MG63 (cell line): ENCODE measurements at regions not wholly inside any gene's neighbourhood (a gene's known extent, or its start where the extent isn't known, plus 50 kb on each side); places are given as distances from the start of the nearest gene placed in this dataset.
"Not testable (repeated sequence)": the region's sequence is repeated elsewhere in the genome, so short reads cannot be mapped to it uniquely, and the experiment has no call there.

Experiments used
- DNase-seq: peaks from one replicate; pipeline ENCODE4 v3.0.0-alpha.2; 2020
- H3K27me3 ChIP-seq: fragments of 250-450 bp; sonication (Bioruptor Pico); 2 replicates; pipeline ENCODE4 v1.5.1; 2020; ENCODE audit warnings: mild to moderate bottlenecking, moderate library complexity
- H3K36me3 ChIP-seq: fragments of 250-450 bp; sonication (Bioruptor Pico); 2 replicates; pipeline ENCODE4 v1.5.1; 2020; ENCODE audit warnings: mild to moderate bottlenecking, moderate library complexity
- H3K4me3 ChIP-seq: fragments of 250-450 bp; sonication (Bioruptor Pico); 2 replicates; pipeline ENCODE4 v1.5.1; 2020; ENCODE audit warnings: mild to moderate bottlenecking, moderate library complexity
- H3K9me3 ChIP-seq: fragments of 250-450 bp; sonication (Bioruptor Pico); 2 replicates; pipeline ENCODE4 v1.5.1; 2020; ENCODE audit warnings: mild to moderate bottlenecking, moderate library complexity

- H3K4me3 ChIP-seq, result no peak overlapping the region
- H3K27me3 ChIP-seq, result no peaks in the 10 kb centered on the region; the same call in 1 of the 2 replicates
- H3K9me3 ChIP-seq, result no peaks in the 10 kb centered on the region
- no peak for DNase-seq
- H3K36me3 ChIP-seq, result no peaks in the 10 kb centered on the region
Observed at GRCh38 chr10:131554821-131555220, 243.3 kb upstream of the TCERG1L start.

- Histone ChIP-seq H3K27me3 (no peaks in the 10 kb centered on the region; the same call in 1 of the 2 replicates), H3K9me3 (no peaks in the 10 kb centered on the region), H3K4me3 (no peak overlapping the region), H3K36me3 (no peaks in the 10 kb centered on the region)
- no peak for DNase-seq
Observed at GRCh38 chr10:131555406-131555805, 243.9 kb upstream of the TCERG1L start.

- H3K27me3 ChIP-seq, result no peaks in the 10 kb centered on the region; the same call in 1 of the 2 replicates
Observed at GRCh38 chr10:131556061-131556896, 244.8 kb upstream of the TCERG1L start.

GRCh38 chr10:131556897-131557495, 245.5 kb upstream of the TCERG1L start:
- H3K9me3 ChIP-seq, result no peaks in the 10 kb centered on the region
- DNase-seq, result no peak
- H3K27me3 ChIP-seq, result no peaks in the 10 kb centered on the region; the same call in 1 of the 2 replicates
- H3K4me3 ChIP-seq, result no peak overlapping the region
- no peaks in the 10 kb centered on the region for H3K36me3 ChIP-seq

More at GRCh38 chr10:131556061-131556896, 244.8 kb upstream of the TCERG1L start:
- no peak for DNase-seq
- no peaks in the 10 kb centered on the region for H3K9me3 ChIP-seq
- H3K4me3 ChIP-seq, result no peak overlapping the region
- H3K36me3 ChIP-seq, result no peaks in the 10 kb centered on the region

GRCh38 chr10:131557956-131558355, 246.4 kb upstream of the TCERG1L start:
- not testable (repeated sequence) for H3K27me3 ChIP-seq, DNase-seq, H3K4me3 ChIP-seq, H3K9me3 ChIP-seq, H3K36me3 ChIP-seq

DNA sequence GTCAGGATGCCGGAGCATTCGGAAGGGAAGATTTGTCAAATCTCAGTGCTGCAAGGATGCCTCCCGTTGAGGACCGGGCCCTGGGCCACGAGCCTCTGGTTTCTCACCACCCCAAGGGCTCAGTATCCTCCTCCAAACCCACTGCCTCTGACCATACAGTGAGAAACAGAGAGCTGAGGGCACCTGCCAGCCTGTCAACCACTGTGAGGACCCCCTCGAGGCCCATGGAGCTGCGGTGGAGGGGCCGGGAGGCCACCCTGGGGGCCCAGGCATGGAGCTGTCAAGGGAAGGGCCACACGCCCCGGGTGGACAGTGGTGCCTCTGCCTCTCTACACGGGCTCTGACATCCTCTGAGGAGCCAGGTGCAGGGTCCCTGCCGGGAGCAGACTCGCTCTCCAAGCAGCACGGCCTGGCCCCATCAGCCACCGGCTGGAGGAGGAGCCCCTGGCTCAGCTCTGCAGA, 248.0 kb upstream of the TCERG1L start:
- no peaks in the 10 kb centered on the region for H3K36me3 ChIP-seq
- no peaks in the 10 kb centered on the region; the same call in 1 of the 2 replicates for H3K27me3 ChIP-seq
- no peaks in the 10 kb centered on the region for H3K9me3 ChIP-seq
- no peak for DNase-seq
- H3K4me3 ChIP-seq, result no peak overlapping the region

GRCh38 chr10:131560166-131560565, 248.6 kb upstream of the TCERG1L start:
- Histone ChIP-seq H3K9me3 (no peaks in the 10 kb centered on the region), H3K36me3 (no peaks in the 10 kb centered on the region), H3K4me3 (no peak overlapping the region), H3K27me3 (no peaks in the 10 kb centered on the region; the same call in 1 of the 2 replicates)
- no peak for DNase-seq

- no peak overlapping the region for H3K4me3 ChIP-seq
- no peaks in the 10 kb centered on the region for H3K36me3 ChIP-seq
- no peaks in the 10 kb centered on the region; the same call in 1 of the 2 replicates for H3K27me3 ChIP-seq
- no peak for DNase-seq
- no peaks in the 10 kb centered on the region for H3K9me3 ChIP-seq
Observed at GRCh38 chr10:131560706-131561355, 249.3 kb upstream of the TCERG1L start.

GRCh38 chr10:131561897-131562296, 250.4 kb upstream of the TCERG1L start:
- Histone ChIP-seq H3K9me3 (no peaks in the 10 kb centered on the region), H3K36me3 (no peaks in the 10 kb centered on the region), H3K27me3 (no peaks in the 10 kb centered on the region; the same call in 1 of the 2 replicates), H3K4me3 (no peak overlapping the region)
- DNase-seq, result no peak

GRCh38 chr10:131563411-131563810, 251.9 kb upstream of the TCERG1L start:
- H3K4me3 ChIP-seq, result no peak overlapping the region
- H3K36me3 ChIP-seq, result no peaks in the 10 kb centered on the region
- H3K27me3 ChIP-seq, result no peaks in the 10 kb centered on the region
- DNase-seq, result no peak
- no peaks in the 10 kb centered on the region for H3K9me3 ChIP-seq

DNA sequence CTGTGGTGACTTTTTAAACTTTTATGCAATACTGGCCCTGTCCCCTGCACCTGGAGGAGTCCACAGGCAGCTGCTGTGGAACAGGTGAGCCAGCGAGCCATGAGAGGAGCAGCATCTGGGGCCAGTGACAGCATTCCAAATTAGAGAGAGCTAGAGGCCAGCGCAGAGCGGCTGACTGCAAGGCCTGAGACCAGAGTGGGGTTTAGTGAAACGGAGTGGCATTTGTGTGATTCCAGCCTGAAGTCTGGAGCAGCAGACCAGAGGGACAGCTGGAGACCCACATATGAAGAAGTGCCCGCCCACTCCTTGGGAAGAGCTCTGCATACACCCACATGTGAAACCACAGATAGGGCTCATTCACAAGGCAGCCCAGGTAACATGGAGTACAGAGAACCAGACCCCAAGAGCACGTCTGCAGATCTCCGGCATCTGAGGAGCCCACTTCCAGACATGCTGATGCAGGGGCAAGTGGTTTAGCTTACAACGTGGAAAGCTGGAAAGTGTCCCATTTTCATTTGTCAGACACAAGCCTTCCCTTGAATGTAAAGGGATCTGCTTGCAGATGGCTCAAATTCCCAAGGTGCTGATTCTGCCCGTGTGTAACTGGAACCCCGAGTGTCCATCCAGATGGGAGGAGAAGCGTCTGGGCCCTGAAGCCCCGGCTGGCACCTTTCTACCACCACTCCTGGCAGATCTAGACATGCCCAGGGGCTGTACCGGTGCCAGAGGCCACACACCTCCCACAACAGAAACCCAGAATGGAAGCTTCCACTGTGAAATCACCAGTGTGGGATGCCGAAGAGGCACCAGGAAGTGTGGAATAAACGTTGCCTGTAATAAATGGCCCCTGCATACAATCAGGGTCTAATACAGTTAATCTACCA, 256.0 kb upstream of the TCERG1L start:
- no peaks in the 10 kb centered on the region for H3K9me3 ChIP-seq
- H3K4me3 ChIP-seq, result no peak overlapping the region
- DNase-seq, result no peak
- no peaks in the 10 kb centered on the region for H3K36me3 ChIP-seq
- H3K27me3 ChIP-seq, result no peaks in the 10 kb centered on the region

GRCh38 chr10:131568866-131569265, 257.3 kb upstream of the TCERG1L start:
- Histone ChIP-seq H3K27me3 (no peaks in the 10 kb centered on the region), H3K9me3 (no peaks in the 10 kb centered on the region)

DNA sequence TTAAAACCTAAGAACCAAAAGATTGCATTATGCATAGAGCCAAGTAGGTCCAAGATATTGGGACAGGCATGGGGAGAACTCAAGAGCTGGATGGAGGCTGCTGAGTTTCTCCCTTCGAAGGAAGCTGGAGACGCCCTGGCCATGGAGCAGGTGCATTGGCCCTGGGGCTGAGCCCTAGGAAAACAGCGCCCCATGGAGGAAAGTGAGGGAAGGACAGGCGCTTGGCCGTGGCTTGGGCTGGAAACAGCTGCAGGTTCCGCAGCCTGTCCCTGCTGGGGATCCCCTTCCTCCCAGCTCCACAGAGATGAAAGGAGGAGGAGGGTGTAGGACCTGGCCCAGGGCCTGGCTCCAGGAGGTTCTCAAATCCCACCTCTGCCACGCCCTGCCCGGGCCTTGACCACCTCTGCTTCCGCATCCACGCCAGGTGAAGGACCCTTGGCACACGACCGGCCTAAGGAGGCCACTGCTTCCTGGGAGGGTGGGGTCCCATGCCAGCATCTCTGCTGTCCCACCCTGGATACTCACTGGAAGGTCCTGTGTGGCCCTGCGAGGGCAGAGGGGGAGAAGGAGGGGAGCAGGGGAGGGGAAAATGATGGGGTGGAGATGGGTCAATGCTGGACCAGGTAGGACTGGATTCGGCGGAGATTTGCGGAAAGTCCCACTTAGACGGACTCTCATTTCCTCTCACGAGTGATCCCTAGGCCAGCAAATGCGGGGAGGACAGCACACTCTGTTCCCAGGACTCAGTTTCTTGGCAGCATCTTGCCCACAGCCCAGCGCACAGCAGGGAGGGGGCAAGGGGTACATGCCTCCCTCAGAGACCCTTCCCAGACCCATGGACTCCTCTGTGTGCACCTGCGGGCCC, 258.6 kb upstream of the TCERG1L start:
- Histone ChIP-seq H3K27me3 (no peaks in the 10 kb centered on the region), H3K9me3 (no peaks in the 10 kb centered on the region)

More at GRCh38 chr10:131568866-131569265, 257.3 kb upstream of the TCERG1L start:
- H3K4me3 ChIP-seq, result no peak overlapping the region
- no peak for DNase-seq
- no peaks in the 10 kb centered on the region for H3K36me3 ChIP-seq

GRCh38 chr10:131570716-131571307, 259.3 kb upstream of the TCERG1L start:
- Histone ChIP-seq H3K27me3 (no peaks in the 10 kb centered on the region), H3K36me3 (no peaks in the 10 kb centered on the region), H3K9me3 (no peaks in the 10 kb centered on the region), H3K4me3 (no peak overlapping the region)
- no peak for DNase-seq

More for the DNA sequence above, 258.6 kb upstream of the TCERG1L start:
- H3K36me3 ChIP-seq, result no peaks in the 10 kb centered on the region
- H3K4me3 ChIP-seq, result no peak overlapping the region
- DNase-seq, result no peak

DNA sequence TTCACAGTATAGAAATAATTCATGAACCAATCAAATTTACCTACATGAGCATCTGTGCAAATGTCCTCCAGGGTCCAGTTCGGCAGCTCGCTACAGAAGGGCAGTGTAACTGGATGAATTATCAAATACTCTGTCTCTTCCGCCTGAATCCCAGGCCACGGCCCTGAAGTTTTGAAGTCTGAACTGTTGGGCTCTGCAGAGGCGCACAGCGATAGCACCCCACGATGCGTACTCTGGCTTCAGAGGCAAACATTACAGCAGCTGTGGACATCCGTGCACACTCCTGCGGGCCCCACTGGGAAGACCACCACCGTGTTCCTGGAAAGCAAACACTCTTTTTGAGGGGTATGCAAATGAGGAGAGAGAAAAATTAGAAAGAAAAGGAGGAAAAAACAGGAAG, 259.8 kb upstream of the TCERG1L start:
- H3K4me3 ChIP-seq, result no peak overlapping the region
- no peaks in the 10 kb centered on the region for H3K9me3 ChIP-seq
- H3K27me3 ChIP-seq, result no peaks in the 10 kb centered on the region
- no peak for DNase-seq
- no peaks in the 10 kb centered on the region for H3K36me3 ChIP-seq
